BE2C (cell line): ENCODE measurements at regions not wholly inside any gene's neighbourhood (a gene's known extent, or its start where the extent isn't known, plus 50 kb on each side); places are given as distances from the start of the nearest gene placed in this dataset.
A peak's percentile ranks its signal among the peaks of the same experiment; 100 is the strongest.

Experiments
- DNase-seq: peaks from one replicate; pipeline ENCODE4 v3.0.0-alpha.2; 2020
- H3K27me3 ChIP-seq: fragments of 250-450 bp; sonication (Bioruptor Pico); 2 replicates; pipeline ENCODE4 v1.5.1; 2020; ENCODE audit warnings: mild to moderate bottlenecking
- H3K36me3 ChIP-seq: fragments of 250-450 bp; sonication (Bioruptor Pico); 2 replicates; pipeline ENCODE4 v1.5.1; 2020; ENCODE audit warnings: mild to moderate bottlenecking
- H3K4me1 ChIP-seq: fragments of 250-450 bp; sonication (Bioruptor Pico); 2 replicates; pipeline ENCODE4 v1.5.1; 2020
- H3K4me3 ChIP-seq: 2 replicates; pipeline ENCODE4 v1.5.1; 2011; ENCODE audit warnings: low read depth, low read length
- H3K9me3 ChIP-seq: fragments of 250-450 bp; sonication (Bioruptor Pico); 2 replicates; pipeline ENCODE4 v1.5.1; 2020
- TF ChIP-seq, protein P1 (sequence below): IDR thresholded peaks from 2 replicates; pipeline ENCODE4 v1.5.1; 2012; ENCODE audit warnings: mild to moderate bottlenecking, low read depth, low read length

DNA sequence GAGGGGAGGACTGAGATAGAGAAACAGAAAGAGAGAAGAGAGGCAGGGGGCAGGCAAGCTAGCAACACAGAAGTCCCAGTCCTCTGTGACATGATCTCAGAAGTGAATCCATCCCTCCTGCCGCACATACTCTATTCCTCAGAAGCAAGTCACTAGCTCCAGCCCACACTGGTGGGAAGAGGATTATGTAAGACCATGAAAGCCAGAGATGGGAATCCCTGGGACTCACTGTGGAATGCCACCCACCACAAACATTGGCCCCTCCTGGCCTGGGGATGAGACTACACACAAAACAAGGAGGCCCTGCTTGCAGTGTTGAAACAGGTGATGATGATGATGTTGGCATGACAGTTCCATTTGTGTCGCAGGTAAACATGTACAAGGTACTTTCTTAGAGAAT, 419.9 kb downstream of the IRS2 start:
- H3K27me3 ChIP-seq = no peaks in the 10 kb centered on the region
- peaks cover 21% of the 10 kb centered on the region for H3K4me1 ChIP-seq
- TF ChIP-seq, protein P1, sequence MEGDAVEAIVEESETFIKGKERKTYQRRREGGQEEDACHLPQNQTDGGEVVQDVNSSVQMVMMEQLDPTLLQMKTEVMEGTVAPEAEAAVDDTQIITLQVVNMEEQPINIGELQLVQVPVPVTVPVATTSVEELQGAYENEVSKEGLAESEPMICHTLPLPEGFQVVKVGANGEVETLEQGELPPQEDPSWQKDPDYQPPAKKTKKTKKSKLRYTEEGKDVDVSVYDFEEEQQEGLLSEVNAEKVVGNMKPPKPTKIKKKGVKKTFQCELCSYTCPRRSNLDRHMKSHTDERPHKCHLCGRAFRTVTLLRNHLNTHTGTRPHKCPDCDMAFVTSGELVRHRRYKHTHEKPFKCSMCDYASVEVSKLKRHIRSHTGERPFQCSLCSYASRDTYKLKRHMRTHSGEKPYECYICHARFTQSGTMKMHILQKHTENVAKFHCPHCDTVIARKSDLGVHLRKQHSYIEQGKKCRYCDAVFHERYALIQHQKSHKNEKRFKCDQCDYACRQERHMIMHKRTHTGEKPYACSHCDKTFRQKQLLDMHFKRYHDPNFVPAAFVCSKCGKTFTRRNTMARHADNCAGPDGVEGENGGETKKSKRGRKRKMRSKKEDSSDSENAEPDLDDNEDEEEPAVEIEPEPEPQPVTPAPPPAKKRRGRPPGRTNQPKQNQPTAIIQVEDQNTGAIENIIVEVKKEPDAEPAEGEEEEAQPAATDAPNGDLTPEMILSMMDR = no peak
- H3K4me3 ChIP-seq = no peak overlapping the region
- DNase-seq = no peak
- H3K9me3 ChIP-seq = no peaks in the 10 kb centered on the region; the same call in 1 of the 2 replicates
- no peaks in the 10 kb centered on the region for H3K36me3 ChIP-seq

DNA sequence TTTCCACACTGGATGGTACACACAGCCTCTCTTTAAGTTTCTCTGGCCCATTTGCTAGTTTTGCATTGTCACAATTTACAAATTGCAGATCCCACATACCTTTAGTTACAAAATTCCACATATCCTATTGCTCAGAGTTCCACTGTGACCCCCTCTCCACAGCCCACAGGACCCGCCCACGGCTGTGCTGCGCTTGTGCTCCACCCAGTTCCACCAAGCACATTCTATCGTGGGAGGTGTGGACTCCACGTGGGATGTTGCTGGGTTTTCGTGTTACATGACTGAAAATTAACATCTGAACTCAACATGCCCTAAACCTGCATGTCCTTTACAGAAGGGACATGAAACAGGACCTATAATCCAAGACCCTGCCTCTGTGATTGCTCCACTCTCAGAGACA, 423.0 kb downstream of the IRS2 start:
- Histone ChIP-seq H3K9me3 (no peaks in the 10 kb centered on the region; the same call in 1 of the 2 replicates), H3K27me3 (no peaks in the 10 kb centered on the region), H3K4me1 (peaks cover 12% of the 10 kb centered on the region), H3K36me3 (no peaks in the 10 kb centered on the region), H3K4me3 (no peak overlapping the region)
- TF ChIP-seq, protein P1 = no peak
- no peak for DNase-seq

DNA sequence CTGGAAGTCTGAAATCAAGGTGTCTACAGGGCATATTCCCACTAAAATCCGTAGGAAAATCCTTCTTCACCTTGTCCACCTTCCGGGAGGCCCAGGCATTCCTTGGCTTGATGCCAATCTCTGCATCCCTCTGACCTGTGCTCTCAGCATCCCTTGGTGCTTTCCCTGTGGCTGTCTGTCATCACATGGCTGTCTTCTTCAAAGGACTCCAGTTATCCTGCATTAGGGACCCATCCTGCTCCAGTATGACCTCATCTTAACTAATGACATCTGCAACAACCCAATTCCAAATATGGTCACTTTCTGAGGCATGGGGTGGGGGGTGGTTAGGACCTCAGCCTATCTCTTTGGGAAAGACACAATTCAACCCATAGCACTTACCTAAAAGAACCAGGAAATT, 423.8 kb downstream of the IRS2 start:
- peaks cover 12% of the 10 kb centered on the region for H3K4me1 ChIP-seq
- TF ChIP-seq, protein P1 = no peak
- DNase-seq = peak; percentile 46
- H3K36me3 ChIP-seq = no peaks in the 10 kb centered on the region
- no peaks in the 10 kb centered on the region for H3K27me3 ChIP-seq
- H3K9me3 ChIP-seq = no peaks in the 10 kb centered on the region; the same call in 1 of the 2 replicates
- H3K4me3 ChIP-seq = no peak overlapping the region

DNA sequence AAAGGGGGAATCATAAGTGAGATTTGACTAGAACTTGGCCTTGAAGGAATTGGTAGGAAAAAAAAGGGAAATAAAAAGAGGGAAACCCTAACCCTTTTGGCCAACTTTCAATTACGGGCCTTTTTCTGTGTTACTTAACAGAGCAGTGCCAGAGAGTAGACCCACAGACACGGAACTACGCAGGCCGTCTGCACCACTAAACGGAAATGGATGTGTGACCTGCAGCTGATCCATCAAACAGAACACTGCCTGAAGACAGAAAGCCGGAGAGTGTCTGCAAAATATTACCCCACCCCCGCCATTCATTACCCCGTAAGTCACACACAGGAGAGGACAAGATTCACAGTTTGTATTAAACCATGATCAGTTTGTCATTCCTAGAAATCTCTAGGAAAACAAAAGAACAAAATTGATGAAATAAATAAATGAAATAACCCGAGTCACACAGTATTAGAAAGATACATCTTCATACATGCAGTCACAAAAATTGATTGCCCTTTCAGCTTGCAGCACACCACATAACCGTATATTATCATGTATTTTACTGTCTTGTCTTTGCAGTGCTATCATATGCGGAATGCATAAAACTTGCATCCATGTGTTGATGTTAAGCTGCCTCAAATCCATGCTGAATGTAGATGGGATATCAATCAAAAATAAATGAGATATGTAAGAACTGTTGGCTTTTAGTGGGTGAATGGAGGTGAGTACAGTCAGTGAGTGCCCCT, 424.7 kb downstream of the IRS2 start:
- no peaks in the 10 kb centered on the region for H3K36me3 ChIP-seq
- DNase-seq = peak; percentile 57

DNA sequence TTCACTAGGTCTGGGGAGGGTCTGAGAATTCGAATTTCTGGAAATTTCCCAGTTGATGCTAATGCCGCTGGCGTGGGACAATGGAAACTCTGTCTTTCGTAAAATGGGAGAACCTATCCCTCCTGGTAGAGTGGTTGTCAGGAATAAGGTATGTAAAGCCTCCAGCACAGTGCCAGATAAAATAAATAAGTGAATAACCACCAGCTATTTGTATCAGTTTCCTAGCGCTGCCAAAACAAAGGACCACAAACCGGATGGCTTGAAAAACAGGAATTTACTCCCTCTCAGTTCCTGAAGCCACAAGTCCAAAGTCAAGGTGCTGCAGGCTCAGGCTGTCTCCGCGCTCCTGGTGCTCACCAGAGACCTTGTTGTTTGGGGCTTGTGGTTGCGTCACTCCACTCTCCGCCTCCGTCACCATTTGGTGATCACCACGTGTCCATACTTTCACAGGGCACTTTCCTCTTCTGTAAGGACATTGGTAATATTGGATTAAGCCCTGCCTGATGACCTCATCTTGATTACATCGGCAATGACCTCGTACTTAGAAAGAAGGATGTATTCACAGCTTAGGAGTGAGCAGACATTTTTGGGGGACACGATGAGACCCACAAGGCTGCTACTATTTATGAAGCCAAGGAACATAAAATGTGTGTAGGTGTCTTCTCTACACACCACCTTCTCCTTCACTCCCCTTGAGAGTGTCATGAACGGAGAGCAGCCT, 428.5 kb downstream of the IRS2 start:
- TF ChIP-seq, protein P1 = no peak
- no peaks in the 10 kb centered on the region for H3K27me3 ChIP-seq
- H3K4me3 ChIP-seq = no peak overlapping the region
- H3K36me3 ChIP-seq = no peaks in the 10 kb centered on the region
- peaks cover 11% of the 10 kb centered on the region for H3K4me1 ChIP-seq
- no peak for DNase-seq
- no peaks in the 10 kb centered on the region for H3K9me3 ChIP-seq

More for the DNA sequence above, 424.7 kb downstream of the IRS2 start:
- Histone ChIP-seq H3K27me3 (no peaks in the 10 kb centered on the region), H3K4me3 (peak overlapping the region; percentile 2; the same call in 1 of the 2 replicates), H3K4me1 (peaks cover 12% of the 10 kb centered on the region), H3K9me3 (no peaks in the 10 kb centered on the region; the same call in 1 of the 2 replicates)
- TF ChIP-seq, protein P1 = no peak

DNA sequence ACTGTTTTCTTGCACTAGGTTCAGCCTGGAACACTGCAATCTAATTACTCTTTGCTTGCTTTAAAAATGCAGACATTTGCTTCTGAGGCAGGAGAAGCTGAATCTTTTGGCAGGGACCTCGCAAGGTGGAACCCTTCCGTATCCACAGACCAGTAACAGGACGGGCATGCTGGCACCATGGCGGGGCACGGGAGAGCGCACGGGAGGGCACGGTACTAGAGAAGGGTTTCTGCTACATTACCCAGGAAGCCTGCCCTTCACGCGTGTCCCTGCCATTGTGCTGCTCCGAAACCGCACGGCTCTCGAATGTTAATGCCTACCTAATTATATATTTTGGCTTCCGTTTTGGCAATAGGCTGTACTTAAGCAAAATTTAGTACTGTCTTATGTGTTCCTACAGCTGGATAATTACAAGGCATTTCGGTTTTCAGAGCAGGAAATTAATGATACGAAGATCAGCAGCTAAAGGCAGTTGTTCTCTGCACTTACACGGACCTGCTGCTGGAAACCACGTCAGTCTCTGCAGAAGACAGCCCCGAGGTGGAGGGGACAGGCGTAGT, 430.4 kb downstream of the IRS2 start:
- H3K27me3 ChIP-seq = no peaks in the 10 kb centered on the region
- H3K4me1 ChIP-seq = no peaks in the 10 kb centered on the region
- no peak overlapping the region for H3K4me3 ChIP-seq
- H3K36me3 ChIP-seq = no peaks in the 10 kb centered on the region
- no peak for DNase-seq
- TF ChIP-seq, protein P1 = no peak
- no peaks in the 10 kb centered on the region for H3K9me3 ChIP-seq
